ENCODE measurements at regions not wholly inside any gene's neighbourhood (a gene's known extent, or its start where the extent isn't known, plus 50 kb on each side); places are given as distances from the start of the nearest gene placed in this dataset.

GRCh38 chr5:96332535-96333366 lies 100.3 kb downstream of the PCSK1 start:
- TF ChIP-seq POLR2A (IDR thresholded peaks at IDR 0.05), result peak in 1 of 2 donors; percentile 47
- TF ChIP-seq, protein P1, sequence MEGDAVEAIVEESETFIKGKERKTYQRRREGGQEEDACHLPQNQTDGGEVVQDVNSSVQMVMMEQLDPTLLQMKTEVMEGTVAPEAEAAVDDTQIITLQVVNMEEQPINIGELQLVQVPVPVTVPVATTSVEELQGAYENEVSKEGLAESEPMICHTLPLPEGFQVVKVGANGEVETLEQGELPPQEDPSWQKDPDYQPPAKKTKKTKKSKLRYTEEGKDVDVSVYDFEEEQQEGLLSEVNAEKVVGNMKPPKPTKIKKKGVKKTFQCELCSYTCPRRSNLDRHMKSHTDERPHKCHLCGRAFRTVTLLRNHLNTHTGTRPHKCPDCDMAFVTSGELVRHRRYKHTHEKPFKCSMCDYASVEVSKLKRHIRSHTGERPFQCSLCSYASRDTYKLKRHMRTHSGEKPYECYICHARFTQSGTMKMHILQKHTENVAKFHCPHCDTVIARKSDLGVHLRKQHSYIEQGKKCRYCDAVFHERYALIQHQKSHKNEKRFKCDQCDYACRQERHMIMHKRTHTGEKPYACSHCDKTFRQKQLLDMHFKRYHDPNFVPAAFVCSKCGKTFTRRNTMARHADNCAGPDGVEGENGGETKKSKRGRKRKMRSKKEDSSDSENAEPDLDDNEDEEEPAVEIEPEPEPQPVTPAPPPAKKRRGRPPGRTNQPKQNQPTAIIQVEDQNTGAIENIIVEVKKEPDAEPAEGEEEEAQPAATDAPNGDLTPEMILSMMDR (IDR thresholded peaks at IDR 0.05), result no peak
